DOHH2 (cell line): ENCODE measurements at regions not wholly inside any gene's neighbourhood (a gene's known extent, or its start where the extent isn't known, plus 50 kb on each side); places are given as distances from the start of the nearest gene placed in this dataset.

Source experiments
- H3F3A ChIP-seq: fragments of 200-600 bp; sonication (generic), shearing (Covaris generic); 2 replicates; pipeline ENCODE4 v1.6.0; 2016; ENCODE audit warnings: antibody characterized with exemption, mild to moderate bottlenecking; ENCODE audit not compliant: control insufficient read depth, insufficient read depth
- H3K27ac ChIP-seq: fragments of 200-600 bp; sonication (generic); 2 replicates; pipeline ENCODE4 v1.5.1; 2014; ENCODE audit warnings: low read depth, mild to moderate bottlenecking, low read length, moderate library complexity
- H3K27me3 ChIP-seq: fragments of 200-600 bp; sonication (generic); 2 replicates; pipeline ENCODE4 v1.6.1; 2014; ENCODE audit warnings: mild to moderate bottlenecking, low read length, mixed read lengths; ENCODE audit not compliant: control insufficient read depth
- H3K36me3 ChIP-seq: fragments of 200-600 bp; sonication (generic); 2 replicates; pipeline ENCODE4 v1.6.1; 2014; ENCODE audit warnings: mild to moderate bottlenecking, low read length, moderate library complexity, mixed read lengths; ENCODE audit not compliant: control insufficient read depth
- H3K4me1 ChIP-seq: fragments of 200-600 bp; sonication (generic); 2 replicates; pipeline ENCODE4 v1.6.1; 2014; ENCODE audit warnings: mild to moderate bottlenecking, low read length, mixed read lengths; ENCODE audit not compliant: control insufficient read depth
- H3K4me2 ChIP-seq: fragments of 200-600 bp; sonication (generic); 2 replicates; pipeline ENCODE4 v1.6.0; 2014; ENCODE audit warnings: mild to moderate bottlenecking, low read length, moderate library complexity
- H3K4me3 ChIP-seq: fragments of 200-600 bp; sonication (generic); 2 replicates; pipeline ENCODE4 v1.5.1; 2014; ENCODE audit warnings: mild to moderate bottlenecking, low read length, mixed read lengths
- H3K79me2 ChIP-seq: fragments of 200-600 bp; sonication (generic); 2 replicates; pipeline ENCODE4 v1.6.1; 2014; ENCODE audit warnings: mild to moderate bottlenecking, low read length, mixed read lengths; ENCODE audit not compliant: control insufficient read depth
- H3K9me2 ChIP-seq: fragments of 200-600 bp; sonication (generic); replicated peaks from 2 replicates; pipeline ENCODE4 v1.6.1; 2014; ENCODE audit warnings: mild to moderate bottlenecking, low read length, mixed read lengths; ENCODE audit not compliant: control insufficient read depth
- H3K9me3 ChIP-seq: fragments of 200-600 bp; sonication (generic); 2 replicates; pipeline ENCODE4 v1.6.1; 2014; ENCODE audit warnings: antibody characterized with exemption, low read length, mixed read lengths; ENCODE audit not compliant: control insufficient read depth, insufficient read depth
- H4K20me1 ChIP-seq: fragments of 200-600 bp; sonication (generic); 2 replicates; pipeline ENCODE4 v1.6.0; 2014; ENCODE audit warnings: low read depth, mild to moderate bottlenecking, antibody characterized with exemption, low read length, moderate library complexity; ENCODE audit not compliant: control insufficient read depth, insufficient read depth
- EZH2phosphoT487 ChIP-seq: fragments of 200-600 bp; sonication (generic); IDR thresholded peaks from 2 replicates; pipeline ENCODE4 v1.6.1; 2017; ENCODE audit warnings: borderline replicate concordance, mild to moderate bottlenecking, antibody characterized with exemption, low read length, moderate library complexity, mixed read lengths
- TF ChIP-seq, protein P1 (sequence below): fragments of 200-600 bp; sonication (generic); IDR thresholded peaks from one replicate; pipeline ENCODE4 v1.5.1; 2014; ENCODE audit warnings: antibody characterized with exemption, mild to moderate bottlenecking, low read depth, low read length; ENCODE audit not compliant: poor library complexity, severe bottlenecking

DNA sequence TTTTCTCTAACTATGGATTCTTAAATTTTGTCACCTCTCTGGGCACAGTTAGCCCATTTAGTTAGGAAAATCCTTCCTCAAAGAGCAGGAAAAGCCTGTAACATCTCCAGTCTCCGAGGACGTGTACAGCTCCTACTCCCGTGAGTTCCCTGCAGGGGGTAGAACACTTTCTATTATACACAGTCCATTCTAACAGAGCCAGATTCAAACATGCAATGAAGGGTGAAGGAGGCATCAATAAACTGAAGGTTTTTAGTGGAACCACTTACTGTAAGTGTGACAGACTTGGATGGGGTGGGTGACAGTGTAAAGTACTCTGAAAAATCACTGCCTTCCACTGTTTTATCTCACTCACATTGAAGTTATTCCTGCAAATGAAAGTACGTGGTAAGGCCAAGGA, 204.7 kb upstream of the DACH1 start:
- no peaks in the 10 kb centered on the region for H3F3A ChIP-seq
- H3K4me1 ChIP-seq = no peaks in the 10 kb centered on the region
- H4K20me1 ChIP-seq = no peaks in the 10 kb centered on the region
- H3K9me3 ChIP-seq = no peaks in the 10 kb centered on the region
- TF ChIP-seq, protein P1, sequence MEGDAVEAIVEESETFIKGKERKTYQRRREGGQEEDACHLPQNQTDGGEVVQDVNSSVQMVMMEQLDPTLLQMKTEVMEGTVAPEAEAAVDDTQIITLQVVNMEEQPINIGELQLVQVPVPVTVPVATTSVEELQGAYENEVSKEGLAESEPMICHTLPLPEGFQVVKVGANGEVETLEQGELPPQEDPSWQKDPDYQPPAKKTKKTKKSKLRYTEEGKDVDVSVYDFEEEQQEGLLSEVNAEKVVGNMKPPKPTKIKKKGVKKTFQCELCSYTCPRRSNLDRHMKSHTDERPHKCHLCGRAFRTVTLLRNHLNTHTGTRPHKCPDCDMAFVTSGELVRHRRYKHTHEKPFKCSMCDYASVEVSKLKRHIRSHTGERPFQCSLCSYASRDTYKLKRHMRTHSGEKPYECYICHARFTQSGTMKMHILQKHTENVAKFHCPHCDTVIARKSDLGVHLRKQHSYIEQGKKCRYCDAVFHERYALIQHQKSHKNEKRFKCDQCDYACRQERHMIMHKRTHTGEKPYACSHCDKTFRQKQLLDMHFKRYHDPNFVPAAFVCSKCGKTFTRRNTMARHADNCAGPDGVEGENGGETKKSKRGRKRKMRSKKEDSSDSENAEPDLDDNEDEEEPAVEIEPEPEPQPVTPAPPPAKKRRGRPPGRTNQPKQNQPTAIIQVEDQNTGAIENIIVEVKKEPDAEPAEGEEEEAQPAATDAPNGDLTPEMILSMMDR = no peak
- TF ChIP-seq EZH2phosphoT487 = no peak
- H3K27ac ChIP-seq = no peak overlapping the region
- no peak overlapping the region for H3K4me2 ChIP-seq
- no peaks in the 10 kb centered on the region for H3K79me2 ChIP-seq
- H3K4me3 ChIP-seq = no peak overlapping the region
- H3K36me3 ChIP-seq = no peaks in the 10 kb centered on the region
- no peaks in the 10 kb centered on the region for H3K9me2 ChIP-seq
- H3K27me3 ChIP-seq = no peaks in the 10 kb centered on the region

GRCh38 chr13:72062566-72062965, 195.6 kb upstream of the DACH1 start:
- no peak overlapping the region for H3K27ac ChIP-seq
- no peaks in the 10 kb centered on the region for H3F3A ChIP-seq
- no peak overlapping the region for H3K4me2 ChIP-seq

GRCh38 chr13:72061613-72062012, 194.6 kb upstream of the DACH1 start:
- TF ChIP-seq, protein P1 = no peak
- TF ChIP-seq EZH2phosphoT487 = no peak
- no peaks in the 10 kb centered on the region for H3K27me3 ChIP-seq

More at GRCh38 chr13:72062566-72062965, 195.6 kb upstream of the DACH1 start:
- H4K20me1 ChIP-seq = no peaks in the 10 kb centered on the region
- H3K79me2 ChIP-seq = no peaks in the 10 kb centered on the region
- H3K4me1 ChIP-seq = no peaks in the 10 kb centered on the region
- no peaks in the 10 kb centered on the region for H3K27me3 ChIP-seq
- no peak overlapping the region for H3K4me3 ChIP-seq
- no peaks in the 10 kb centered on the region for H3K36me3 ChIP-seq
- H3K9me3 ChIP-seq = no peaks in the 10 kb centered on the region
- H3K9me2 ChIP-seq = no peaks in the 10 kb centered on the region
- TF ChIP-seq, protein P1 = no peak
- TF ChIP-seq EZH2phosphoT487 = no peak

DNA sequence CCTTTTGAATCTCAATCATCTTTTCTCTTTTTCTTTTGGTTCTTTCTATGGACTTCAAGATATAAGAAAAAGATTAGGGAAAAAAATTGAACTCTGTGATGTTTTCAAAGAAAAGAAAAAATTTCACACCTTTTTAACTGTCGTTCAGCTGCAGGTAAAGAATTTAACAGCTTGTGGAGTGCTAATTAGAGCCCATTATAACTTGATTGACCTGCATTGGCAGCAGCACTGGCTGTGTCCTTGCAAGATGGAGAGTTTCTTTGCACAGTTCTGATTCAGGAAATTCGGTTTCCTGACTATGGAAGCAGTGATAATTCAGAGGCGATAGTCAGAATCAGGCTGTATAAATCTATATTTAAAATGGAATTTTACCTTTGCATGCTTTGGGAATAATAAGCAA, 183.2 kb upstream of the DACH1 start:
- no peaks in the 10 kb centered on the region for H3K36me3 ChIP-seq
- H3K27me3 ChIP-seq = no peaks in the 10 kb centered on the region
- no peaks in the 10 kb centered on the region for H3F3A ChIP-seq
- no peak overlapping the region for H3K27ac ChIP-seq
- no peaks in the 10 kb centered on the region for H3K4me1 ChIP-seq
- H3K9me3 ChIP-seq = no peaks in the 10 kb centered on the region
- no peaks in the 10 kb centered on the region for H4K20me1 ChIP-seq
- H3K9me2 ChIP-seq = no peaks in the 10 kb centered on the region
- TF ChIP-seq, protein P1 = no peak
- no peak for TF ChIP-seq EZH2phosphoT487
- no peaks in the 10 kb centered on the region for H3K79me2 ChIP-seq
- H3K4me3 ChIP-seq = no peak overlapping the region
- no peak overlapping the region for H3K4me2 ChIP-seq

More at GRCh38 chr13:72061613-72062012, 194.6 kb upstream of the DACH1 start:
- H3K36me3 ChIP-seq = no peaks in the 10 kb centered on the region
- no peaks in the 10 kb centered on the region for H3K79me2 ChIP-seq
- no peaks in the 10 kb centered on the region for H4K20me1 ChIP-seq
- no peaks in the 10 kb centered on the region for H3K9me3 ChIP-seq
- H3K4me2 ChIP-seq = no peak overlapping the region
- H3K27ac ChIP-seq = no peak overlapping the region
- no peak overlapping the region for H3K4me3 ChIP-seq
- no peaks in the 10 kb centered on the region for H3K4me1 ChIP-seq
- H3K9me2 ChIP-seq = no peaks in the 10 kb centered on the region
- H3F3A ChIP-seq = no peaks in the 10 kb centered on the region
